ENCODE measurements at regions not wholly inside any gene's neighbourhood (a gene's known extent, or its start where the extent isn't known, plus 50 kb on each side); places are given as distances from the start of the nearest gene placed in this dataset.

DNA sequence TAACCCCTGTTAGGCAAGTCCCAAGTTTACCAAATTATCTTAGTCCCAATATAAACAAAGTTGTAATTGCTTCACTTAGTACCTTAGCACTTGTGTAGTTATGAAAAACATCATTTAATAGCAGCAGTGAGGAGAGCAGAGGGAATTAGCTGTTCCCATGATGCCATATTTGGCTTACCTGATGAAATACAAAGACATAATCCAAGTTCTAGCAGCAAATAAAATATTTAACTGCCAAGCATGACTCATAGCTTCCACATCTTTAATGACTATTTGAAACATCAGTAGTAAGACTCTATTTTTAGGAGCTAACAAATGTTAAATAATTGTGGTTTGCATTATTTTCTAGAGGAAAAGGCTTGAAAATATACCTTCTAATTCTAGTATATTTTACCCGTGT is 94.0 kb upstream of the MCHR2 start:
- CTCF ChIA-PET, result interaction anchor here (0.6 to 0.7 kb wide), 2 partner anchors 220 to 511 kb away, joined by 3 to 5 read pairs; no protein-coding TSS in a partner anchor

DNA sequence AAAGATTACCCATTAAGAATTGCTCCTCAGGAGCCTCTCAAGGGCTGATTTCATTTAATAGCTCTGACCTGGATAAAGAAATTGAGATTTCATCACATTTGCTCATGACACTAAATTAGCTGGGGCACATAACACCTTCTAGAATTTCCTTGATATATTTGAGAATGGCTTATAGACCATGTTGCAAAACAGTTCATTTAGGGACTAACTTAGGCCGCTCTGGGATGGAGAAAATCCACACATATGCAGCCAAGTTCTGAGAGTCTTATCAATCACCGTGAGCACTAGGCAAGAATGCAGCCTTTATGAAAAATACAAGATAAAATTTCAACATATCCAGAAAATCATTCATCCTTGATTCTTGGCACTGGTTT is 91.0 kb upstream of the MCHR2 start:
- Histone ChIP-seq H3F3A (ENCODE audit: insufficient read depth, low read depth) (no peaks in the 10 kb centered on the region), H4K20me1 (ENCODE audit: insufficient read depth) (no peaks in the 10 kb centered on the region), H3K27ac (no peak overlapping the region), H3K4me3 (no peak overlapping the region), H3K4me2 (no peak overlapping the region), H3K4me1 (replicated peaks; ENCODE audit: insufficient read depth) (no peaks in the 10 kb centered on the region), H3K9me2 (ENCODE audit: insufficient read depth) (no peaks in the 10 kb centered on the region), H2AFZ (no peak overlapping the region), H3K36me3 (ENCODE audit: low read depth) (no peaks in the 10 kb centered on the region), H3K27me3 (ENCODE audit: insufficient read depth, low read depth) (no peaks in the 10 kb centered on the region), H3K9me3 (ENCODE audit: insufficient read depth, low read depth) (no peaks in the 10 kb centered on the region), H3K79me2 (ENCODE audit: low read depth) (no peaks in the 10 kb centered on the region)
- BruUV-seq (replicated peaks), result no TSS peak
- POLR2A ChIA-PET (ENCODE audit: unreplicated experiment), result no interaction called here
- intact Hi-C loops (cut with micrococcal nuclease; ENCODE audit: unreplicated experiment), result no loop called here
- TF ChIP-seq, protein P1, sequence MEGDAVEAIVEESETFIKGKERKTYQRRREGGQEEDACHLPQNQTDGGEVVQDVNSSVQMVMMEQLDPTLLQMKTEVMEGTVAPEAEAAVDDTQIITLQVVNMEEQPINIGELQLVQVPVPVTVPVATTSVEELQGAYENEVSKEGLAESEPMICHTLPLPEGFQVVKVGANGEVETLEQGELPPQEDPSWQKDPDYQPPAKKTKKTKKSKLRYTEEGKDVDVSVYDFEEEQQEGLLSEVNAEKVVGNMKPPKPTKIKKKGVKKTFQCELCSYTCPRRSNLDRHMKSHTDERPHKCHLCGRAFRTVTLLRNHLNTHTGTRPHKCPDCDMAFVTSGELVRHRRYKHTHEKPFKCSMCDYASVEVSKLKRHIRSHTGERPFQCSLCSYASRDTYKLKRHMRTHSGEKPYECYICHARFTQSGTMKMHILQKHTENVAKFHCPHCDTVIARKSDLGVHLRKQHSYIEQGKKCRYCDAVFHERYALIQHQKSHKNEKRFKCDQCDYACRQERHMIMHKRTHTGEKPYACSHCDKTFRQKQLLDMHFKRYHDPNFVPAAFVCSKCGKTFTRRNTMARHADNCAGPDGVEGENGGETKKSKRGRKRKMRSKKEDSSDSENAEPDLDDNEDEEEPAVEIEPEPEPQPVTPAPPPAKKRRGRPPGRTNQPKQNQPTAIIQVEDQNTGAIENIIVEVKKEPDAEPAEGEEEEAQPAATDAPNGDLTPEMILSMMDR (conservative IDR thresholded peaks at IDR 0.05), result no peak
- no peak for TF ChIP-seq EZH2 (IDR thresholded peaks at IDR 0.05; ENCODE audit: low read depth)
- CTCF ChIA-PET, result no interaction called here
- DNase-seq, result no peak

More for the DNA sequence above, 94.0 kb upstream of the MCHR2 start:
- H3K9me2 ChIP-seq (ENCODE audit: insufficient read depth), result no peaks in the 10 kb centered on the region
- no peak for TF ChIP-seq EZH2 (IDR thresholded peaks at IDR 0.05; ENCODE audit: low read depth)
- TF ChIP-seq, protein P1 (conservative IDR thresholded peaks at IDR 0.05), result no peak
- H3F3A ChIP-seq (ENCODE audit: insufficient read depth, low read depth), result no peaks in the 10 kb centered on the region
- no peaks in the 10 kb centered on the region for H3K27me3 ChIP-seq (ENCODE audit: insufficient read depth, low read depth)
- no peak overlapping the region for H3K4me2 ChIP-seq
- H3K36me3 ChIP-seq (ENCODE audit: low read depth), result no peaks in the 10 kb centered on the region
- no peaks in the 10 kb centered on the region for H4K20me1 ChIP-seq (ENCODE audit: insufficient read depth)
- no peaks in the 10 kb centered on the region for H3K4me1 ChIP-seq (replicated peaks; ENCODE audit: insufficient read depth)
- no TSS peak for BruUV-seq (replicated peaks)
- no peak for DNase-seq
- H3K27ac ChIP-seq, result no peak overlapping the region
- intact Hi-C loops (cut with micrococcal nuclease; ENCODE audit: unreplicated experiment), result no loop called here
- no peaks in the 10 kb centered on the region for H3K9me3 ChIP-seq (ENCODE audit: insufficient read depth, low read depth)
- POLR2A ChIA-PET (ENCODE audit: unreplicated experiment), result no interaction called here
- H3K4me3 ChIP-seq, result no peak overlapping the region
- no peaks in the 10 kb centered on the region for H3K79me2 ChIP-seq (ENCODE audit: low read depth)
- H2AFZ ChIP-seq, result no peak overlapping the region

DNA sequence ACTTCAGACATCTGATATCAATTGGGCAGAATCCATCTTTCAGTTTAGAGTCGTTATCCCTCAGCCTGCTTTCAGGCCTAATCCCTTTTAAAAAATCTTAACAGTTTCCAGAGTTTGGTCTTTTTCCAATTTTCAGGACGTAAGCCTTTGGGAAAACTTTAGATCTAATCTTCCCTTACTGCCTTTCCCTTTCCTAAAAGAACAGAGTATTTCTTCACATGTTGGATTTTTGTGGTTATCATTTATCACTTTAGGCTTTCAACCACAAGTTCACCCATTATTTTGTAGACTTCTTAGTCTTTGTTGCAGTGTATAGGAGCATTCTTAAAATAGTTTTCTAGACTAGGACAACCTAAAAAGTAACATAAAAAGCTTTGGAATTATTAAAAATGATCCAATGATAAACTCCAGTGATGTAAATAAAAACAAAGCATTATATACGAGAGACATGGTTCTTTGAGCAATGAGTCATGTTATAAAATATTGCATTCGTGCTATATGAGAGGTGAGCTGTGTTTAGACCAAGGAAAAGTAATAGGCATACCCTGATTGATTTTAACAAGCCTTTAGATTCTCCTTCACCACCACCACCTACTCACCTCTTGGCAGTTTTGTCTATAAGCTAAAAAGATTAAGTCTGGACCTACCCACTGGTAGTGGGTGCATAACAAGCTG is 90.4 kb upstream of the MCHR2 start:
- Histone ChIP-seq H3K36me3 (ENCODE audit: low read depth) (no peaks in the 10 kb centered on the region), H3F3A (ENCODE audit: insufficient read depth, low read depth) (no peaks in the 10 kb centered on the region), H4K20me1 (ENCODE audit: insufficient read depth) (no peaks in the 10 kb centered on the region), H3K9me2 (ENCODE audit: insufficient read depth) (no peaks in the 10 kb centered on the region), H3K4me1 (replicated peaks; ENCODE audit: insufficient read depth) (no peaks in the 10 kb centered on the region), H2AFZ (no peak overlapping the region), H3K27me3 (ENCODE audit: insufficient read depth, low read depth) (no peaks in the 10 kb centered on the region), H3K27ac (no peak overlapping the region), H3K4me3 (no peak overlapping the region), H3K79me2 (ENCODE audit: low read depth) (no peaks in the 10 kb centered on the region), H3K4me2 (no peak overlapping the region), H3K9me3 (ENCODE audit: insufficient read depth, low read depth) (no peaks in the 10 kb centered on the region)
- BruUV-seq (replicated peaks), result no TSS peak
- TF ChIP-seq, protein P1 (conservative IDR thresholded peaks at IDR 0.05), result no peak
- TF ChIP-seq EZH2 (IDR thresholded peaks at IDR 0.05; ENCODE audit: low read depth), result no peak
- intact Hi-C loops (cut with micrococcal nuclease; ENCODE audit: unreplicated experiment), result no loop called here
- POLR2A ChIA-PET (ENCODE audit: unreplicated experiment), result no interaction called here
- DNase-seq, result no peak
- CTCF ChIA-PET, result interaction anchor here (0.6 kb wide), 1 partner anchor 26 kb away, joined by 4 read pairs; no protein-coding TSS in a partner anchor
